Hepatocyte (in vitro differentiated cells): ENCODE measurements at regions not wholly inside any gene's neighbourhood (a gene's known extent, or its start where the extent isn't known, plus 50 kb on each side); places are given as distances from the start of the nearest gene placed in this dataset.

Experiments used
- CTCF ChIP-seq: fragments of 200-600 bp; sonication (generic); IDR thresholded peaks from 2 replicates; pipeline ENCODE4 v1.5.1; 2016; ENCODE audit warnings: antibody characterized with exemption, mild to moderate bottlenecking; ENCODE audit not compliant: poor library complexity
- EZH2 ChIP-seq: fragments of 200-600 bp; sonication (generic); IDR thresholded peaks from 2 replicates; pipeline ENCODE4 v1.6.1; 2016; ENCODE audit warnings: antibody characterized with exemption, mild to moderate bottlenecking, borderline replicate concordance
- EZH2phosphoT487 ChIP-seq: fragments of 200-600 bp; sonication (generic); IDR thresholded peaks from one replicate; pipeline ENCODE4 v1.6.1; 2018; ENCODE audit warnings: antibody characterized with exemption, mild to moderate bottlenecking, low read depth, moderate library complexity; ENCODE audit not compliant: unreplicated experiment, severe bottlenecking

- TF ChIP-seq CTCF, result no peak
- no peak for TF ChIP-seq EZH2
- TF ChIP-seq EZH2phosphoT487, result no peak
These were observed 128.1 kb downstream of the TEX29 start for GRCh38 chr13:111448504-111448903.
